ENCODE measurements at regions not wholly inside any gene's neighbourhood (a gene's known extent, or its start where the extent isn't known, plus 50 kb on each side); places are given as distances from the start of the nearest gene placed in this dataset.

DNA sequence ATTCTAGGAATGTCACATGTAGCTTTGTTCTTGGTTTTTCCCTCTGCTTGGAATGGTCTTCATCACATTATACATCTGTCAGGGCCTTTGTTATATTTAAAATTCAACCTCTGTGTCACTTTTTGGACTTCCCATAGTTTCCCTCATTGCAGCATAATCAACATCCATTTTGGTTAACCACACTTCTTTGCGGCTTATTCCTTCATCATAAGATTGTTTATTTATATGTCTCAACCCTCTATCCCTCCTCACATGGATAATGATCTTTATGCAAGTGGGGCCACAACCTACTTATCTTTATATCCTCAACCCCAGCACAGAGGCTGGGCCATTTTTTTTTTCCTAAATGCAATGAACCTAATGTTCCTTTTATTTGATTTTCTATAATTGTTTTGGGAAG lies 260.0 kb upstream of the THBS1 start:
- Histone ChIP-seq H3K4me3 (no peak overlapping the region), H3K27me3 (no peaks in the 10 kb centered on the region), H3K36me3 (no peaks in the 10 kb centered on the region), H3K27ac (no peak overlapping the region), H3K4me1 (peaks cover 0 to 3% (median 0%) of the 10 kb centered on the region in 9 donors), H3K9me3 (peaks cover 0 to 24% (median 11%) of the 10 kb centered on the region in 11 donors)
- ATAC-seq (no peak), DNase-seq (no peak)
- intact Hi-C loops (cut with DNase I) = no loop called here
- TF ChIP-seq, protein P1, sequence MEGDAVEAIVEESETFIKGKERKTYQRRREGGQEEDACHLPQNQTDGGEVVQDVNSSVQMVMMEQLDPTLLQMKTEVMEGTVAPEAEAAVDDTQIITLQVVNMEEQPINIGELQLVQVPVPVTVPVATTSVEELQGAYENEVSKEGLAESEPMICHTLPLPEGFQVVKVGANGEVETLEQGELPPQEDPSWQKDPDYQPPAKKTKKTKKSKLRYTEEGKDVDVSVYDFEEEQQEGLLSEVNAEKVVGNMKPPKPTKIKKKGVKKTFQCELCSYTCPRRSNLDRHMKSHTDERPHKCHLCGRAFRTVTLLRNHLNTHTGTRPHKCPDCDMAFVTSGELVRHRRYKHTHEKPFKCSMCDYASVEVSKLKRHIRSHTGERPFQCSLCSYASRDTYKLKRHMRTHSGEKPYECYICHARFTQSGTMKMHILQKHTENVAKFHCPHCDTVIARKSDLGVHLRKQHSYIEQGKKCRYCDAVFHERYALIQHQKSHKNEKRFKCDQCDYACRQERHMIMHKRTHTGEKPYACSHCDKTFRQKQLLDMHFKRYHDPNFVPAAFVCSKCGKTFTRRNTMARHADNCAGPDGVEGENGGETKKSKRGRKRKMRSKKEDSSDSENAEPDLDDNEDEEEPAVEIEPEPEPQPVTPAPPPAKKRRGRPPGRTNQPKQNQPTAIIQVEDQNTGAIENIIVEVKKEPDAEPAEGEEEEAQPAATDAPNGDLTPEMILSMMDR (IDR thresholded peaks at IDR 0.05) = no peak
- 97 to 100% methylated on average over 1 of the region's 1 CpG for WGBS, 2 donors

DNA sequence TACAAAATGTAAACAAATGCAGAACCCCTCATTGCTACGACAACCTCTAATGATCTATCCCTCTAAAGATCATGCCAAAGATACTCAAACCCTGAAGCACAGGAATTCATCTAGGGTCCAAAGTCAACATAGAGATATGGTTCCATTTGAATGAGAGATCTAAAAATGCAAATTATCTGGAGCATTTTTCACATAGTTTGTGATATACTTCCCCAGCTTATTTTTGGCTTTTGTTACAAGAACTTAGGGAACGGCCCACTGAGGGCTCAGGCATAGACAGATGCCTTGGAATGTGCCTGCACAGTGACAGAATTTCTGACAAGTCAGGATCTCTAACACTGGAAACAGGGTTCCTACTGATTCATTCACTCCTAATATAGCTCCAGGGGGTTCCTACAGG lies 258.9 kb upstream of the THBS1 start:
- Histone ChIP-seq H3K4me1 (peaks cover 0 to 14% (median 0%) of the 10 kb centered on the region in 9 donors), H3K27me3 (no peaks in the 10 kb centered on the region), H3K4me3 (no peak overlapping the region), H3K27ac (no peak overlapping the region), H3K36me3 (no peaks in the 10 kb centered on the region), H3K9me3 (peaks cover 0 to 24% (median 11%) of the 10 kb centered on the region in 11 donors)
- TF ChIP-seq, protein P1 (IDR thresholded peaks at IDR 0.05) = no peak
- no peak for ATAC-seq
- intact Hi-C loops (cut with DNase I) = no loop called here
- 58 to 70% methylated on average over 2 of the region's 2 CpGs for WGBS, 2 donors
- DNase-seq = no peak

DNA sequence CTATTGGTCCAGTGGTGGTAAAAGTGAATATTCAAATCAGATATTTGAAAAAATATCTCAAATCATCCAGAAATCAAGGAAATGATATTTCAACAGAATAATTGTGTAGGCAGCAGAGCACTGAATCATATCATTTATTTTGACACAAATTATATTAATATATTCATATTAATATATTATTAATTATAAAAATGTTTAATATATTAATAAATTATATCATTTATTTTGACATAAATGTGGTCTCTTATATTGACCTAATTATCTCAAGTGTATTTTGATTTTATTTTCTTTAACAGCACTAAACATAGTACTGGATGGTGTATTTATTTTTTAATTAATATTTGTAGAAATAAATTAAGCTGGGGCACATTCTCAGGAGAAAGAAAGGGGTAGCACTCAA lies 257.7 kb upstream of the THBS1 start:
- H3K4me3 ChIP-seq = no peak overlapping the region
- H3K4me1 ChIP-seq = peaks cover 0 to 24% (median 0%) of the 10 kb centered on the region in 9 donors
- no peak for DNase-seq
- ATAC-seq = no peak
- peaks cover 0 to 24% (median 11%) of the 10 kb centered on the region in 11 donors for H3K9me3 ChIP-seq
- intact Hi-C loops (cut with DNase I) = no loop called here
- H3K27ac ChIP-seq = no peak overlapping the region
- no peaks in the 10 kb centered on the region for H3K36me3 ChIP-seq
- no peaks in the 10 kb centered on the region for H3K27me3 ChIP-seq
- TF ChIP-seq, protein P1 (IDR thresholded peaks at IDR 0.05) = no peak

DNA sequence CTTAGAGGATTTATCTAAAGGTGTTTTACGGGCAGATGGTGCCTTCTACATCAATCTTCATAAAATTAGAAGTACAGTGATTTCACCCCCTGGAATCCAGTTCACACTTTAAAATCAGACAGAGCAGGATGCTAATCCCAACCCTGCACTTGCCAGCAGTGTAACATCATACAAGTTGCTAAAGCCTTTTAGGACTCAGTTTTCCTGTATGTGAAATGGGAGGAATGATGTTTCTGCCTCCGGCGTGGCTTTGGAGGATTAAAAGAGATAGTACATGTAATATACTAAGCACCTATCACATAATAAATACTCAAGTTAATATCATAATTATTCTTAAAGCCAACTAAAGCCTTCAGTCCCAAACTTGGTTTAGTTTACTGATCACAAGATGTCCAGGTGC lies 257.2 kb upstream of the THBS1 start:
- H3K27me3 ChIP-seq = no peaks in the 10 kb centered on the region
- no peak for ATAC-seq
- 95 to 99% methylated on average over 3 of the region's 3 CpGs for WGBS, 2 donors
- peaks cover 0 to 24% (median 11%) of the 10 kb centered on the region in 11 donors for H3K9me3 ChIP-seq
- H3K4me1 ChIP-seq = peaks cover 0 to 28% (median 0%) of the 10 kb centered on the region in 9 donors
- no peak for DNase-seq
- no peaks in the 10 kb centered on the region for H3K36me3 ChIP-seq
- TF ChIP-seq, protein P1 (IDR thresholded peaks at IDR 0.05) = no peak
- no peak overlapping the region for H3K27ac ChIP-seq
- intact Hi-C loops (cut with DNase I) = no loop called here
- no peak overlapping the region for H3K4me3 ChIP-seq

Data from heart right ventricle (tissue), 16 donors.